ENCODE measurements at regions not wholly inside any gene's neighbourhood (a gene's known extent, or its start where the extent isn't known, plus 50 kb on each side); places are given as distances from the start of the nearest gene placed in this dataset.

- TF ChIP-seq REST (IDR thresholded peaks at IDR 0.05; ENCODE audit: low read depth) (no peak), EP300 (IDR thresholded peaks at IDR 0.05; ENCODE audit: borderline replicate concordance) (no peak), CREB1 (IDR thresholded peaks at IDR 0.05; ENCODE audit: low read depth) (no peak), MAX (IDR thresholded peaks at IDR 0.05) (no peak)
Observed at GRCh38 chr6:49332781-49333180, 130.3 kb downstream of the MMUT start.

Data from Ishikawa (cell line).